K562 (cell line): ENCODE measurements at regions not wholly inside any gene's neighbourhood (a gene's known extent, or its start where the extent isn't known, plus 50 kb on each side); places are given as distances from the start of the nearest gene placed in this dataset.

Experiments used
- ATAC-seq: fragments of 200-7000 bp; cut with Tn5 transposase; 3 replicates; pipeline ENCODE4 v1.9.1; 2020; ENCODE audit warnings: moderate library complexity
- BruUV-seq: library from RNA; stranded (reverse); fragments of 400-500 nt; replicated peaks from 2 replicates; lab custom pipeline; 2021; lab: Mats Ljungman, UMichigan
- CTCF ChIA-PET: fragments of 300-600 bp; formaldehyde crosslinking; extraction: SDS; loops from one replicate; lab custom pipeline; 2021; ENCODE audit warnings: low intra/inter-chr PET ratio; lab: Yijun Ruan, JAX
- POLR2A ChIA-PET: fragments of 300-600, 350-650 bp; sonication (Branson Sonifier 250); formaldehyde crosslinking; extraction: SDS; loops from one replicate; lab custom pipeline; 2021; ENCODE audit warnings: antibody characterized with exemption, inconsistent platforms; lab: Yijun Ruan, JAX
- DNase-seq, 4 experiments: peaks; one replicate each; pipeline versions ENCODE4 v3.0.0 to v3.0.0-alpha.2; 2011 to 2018; ENCODE audit warnings: low spot score in 3 of 4, mixed read lengths in 3 of 4; ENCODE audit errors: extremely low read depth in 1 of 4
- FAIRE-seq: peaks from 2 replicates; lab custom pipeline; 2011; peaks lifted over from hg19 to GRCh38; lab: Jason Lieb, UNC
- H2AFZ ChIP-seq: 2 replicates; pipeline ENCODE4 v1.6.0; 2011; ENCODE audit warnings: low read depth, low read length, control low read depth, inconsistent platforms
- H3K27ac ChIP-seq: fragments of 200-600 bp; 3 replicates; pipeline ENCODE4 v1.8.0; 2011; ENCODE audit warnings: low read depth, mild to moderate bottlenecking, control low read depth, inconsistent platforms, low read length, moderate library complexity, mixed read lengths; ENCODE audit errors: extremely low read depth
- H3K27me3 ChIP-seq, 2 experiments: fragments of 300-600 bp in 1 of 2; 2 replicates in 1 of 2; 3 replicates in 1 of 2; pipeline versions ENCODE4 v1.6.0 to v1.8.0; 2011; ENCODE audit warnings: inconsistent platforms in 2 of 2, low read length in 2 of 2, mild to moderate bottlenecking in 1 of 2, mixed read lengths in 1 of 2, moderate library complexity in 1 of 2; ENCODE audit not compliant: control insufficient read depth in 2 of 2, insufficient read depth in 2 of 2
- H3K36me3 ChIP-seq: fragments of 300-600 bp; 3 replicates; pipeline ENCODE4 v1.8.0; 2011; ENCODE audit warnings: mild to moderate bottlenecking, low read length, inconsistent platforms; ENCODE audit not compliant: control insufficient read depth, insufficient read depth
- H3K4me1 ChIP-seq, 2 experiments: fragments of 200-600 bp in 1 of 2; replicated peaks in 1 of 2; 2 replicates in 1 of 2; 3 replicates in 1 of 2; pipeline versions ENCODE4 v1.5.1 to v1.8.0; 2011; ENCODE audit warnings: inconsistent platforms in 2 of 2, low read length in 2 of 2, mild to moderate bottlenecking in 1 of 2, mixed read lengths in 1 of 2, moderate library complexity in 1 of 2; ENCODE audit not compliant: control insufficient read depth in 2 of 2, insufficient read depth in 2 of 2
- H3K4me2 ChIP-seq: 2 replicates; pipeline ENCODE4 v1.6.1; 2011; ENCODE audit warnings: low read length, control low read depth, inconsistent platforms, mixed read lengths; ENCODE audit not compliant: insufficient read depth
- H3K4me3 ChIP-seq: fragments of 200-600 bp; sonication (generic), shearing (Covaris generic); 2 replicates; pipeline ENCODE4 v1.5.1; 2016; ENCODE audit warnings: control low read depth, inconsistent platforms
- H3K79me2 ChIP-seq: fragments of 200-600 bp; 3 replicates; pipeline ENCODE4 v1.8.0; 2011; ENCODE audit warnings: low read length, inconsistent platforms; ENCODE audit not compliant: control insufficient read depth, insufficient read depth
- H3K9ac ChIP-seq, 2 experiments: 2 replicates each; pipeline versions ENCODE4 v1.6.0 to v1.6.1; 2011; ENCODE audit warnings: low read depth in 2 of 2, low read length in 2 of 2, control low read depth in 1 of 2, inconsistent platforms in 1 of 2, mild to moderate bottlenecking in 1 of 2, mixed read lengths in 1 of 2; ENCODE audit not compliant: insufficient read depth in 1 of 2
- H3K9me1 ChIP-seq: one replicate; pipeline ENCODE4 v1.6.0; 2011; ENCODE audit warnings: inconsistent platforms, mild to moderate bottlenecking, low read length, moderate library complexity; ENCODE audit not compliant: control insufficient read depth, insufficient read depth
- H3K9me3 ChIP-seq: replicated peaks from 2 replicates; pipeline ENCODE4 v1.5.1; 2011; ENCODE audit warnings: low read depth, low read length, inconsistent platforms; ENCODE audit not compliant: control insufficient read depth, insufficient read depth
- H4K20me1 ChIP-seq: replicated peaks from 2 replicates; pipeline ENCODE4 v1.6.1; 2011; ENCODE audit warnings: low read length, inconsistent platforms, mixed read lengths; ENCODE audit not compliant: control insufficient read depth, insufficient read depth
- CAMTA2 ChIP-seq: fragments of 250-450 bp; sonication (Bioruptor Pico); conservative IDR thresholded peaks from 2 replicates; pipeline ENCODE4 v1.5.1; 2022
- DPF2 ChIP-seq: fragments of 450-650 bp; IDR thresholded peaks from 2 replicates; pipeline ENCODE4 v1.6.1; 2016
- HOXB6 ChIP-seq: fragments of 250-450 bp; sonication (Bioruptor Pico); IDR thresholded peaks from 2 replicates; pipeline ENCODE4 v1.5.1; 2022; ENCODE audit warnings: mild to moderate bottlenecking, borderline replicate concordance
- MAFF ChIP-seq: IDR thresholded peaks from 2 replicates; pipeline ENCODE4 v1.6.1; 2012; ENCODE audit warnings: low read length, improper control_type of control experiment
- NEUROD1 ChIP-seq: fragments of 150-350 bp; IDR thresholded peaks from 2 replicates; pipeline ENCODE4 v1.6.1; 2014; ENCODE audit warnings: borderline replicate concordance, low read length, low read depth; ENCODE audit not compliant: partially characterized antibody
- PTRF ChIP-seq: fragments of 450-650 bp; IDR thresholded peaks from 2 replicates; pipeline ENCODE4 v1.6.1; 2016; ENCODE audit warnings: mild to moderate bottlenecking, missing genetic modification characterization, missing compliant biosample characterization
- SMARCB1 ChIP-seq: IDR thresholded peaks from 2 replicates; pipeline ENCODE4 v1.6.1; 2011; ENCODE audit warnings: improper control_type of control experiment, low read depth; ENCODE audit not compliant: insufficient read length
- TAF15 ChIP-seq: fragments of 200-400 bp; formaldehyde crosslinking; IDR thresholded peaks from 2 replicates; pipeline ENCODE4 v1.6.1; 2017; ENCODE audit warnings: mild to moderate bottlenecking, low read depth, low read length, moderate library complexity
- WGBS: fragments of 100-300 bp; shearing (Covaris generic); methylation state at CpG from one replicate; pipeline ENCODE4 v1.1.6; 2016; ENCODE audit warnings: low coverage, mixed read lengths; ENCODE audit not compliant: insufficient coverage; ENCODE audit errors: missing lambda C conversion rate; 5-methylcytosine and 5-hydroxymethylcytosine counted together
- in situ Hi-C: fragments of 300-500 bp; cut with MboI; formaldehyde crosslinking; loops from 4 replicates; pipeline ENCODE4 v1.15.0; 2018; ENCODE audit warnings: inconsistent platforms, mixed read lengths
- intact Hi-C: fragments of 100-400 bp; cut with micrococcal nuclease; formaldehyde crosslinking; loops from 2 replicates; pipeline ENCODE4 v1.14.2; 2022

GRCh38 chr7:84786073-84786472 lies 400.8 kb downstream of the SEMA3D start:
- intact Hi-C loops (no loop called here), in situ Hi-C loops (no loop called here)
- Histone ChIP-seq H3K79me2 (peaks cover 6% of the 10 kb centered on the region; the same call in 1 of the 3 replicates), H4K20me1 (no peaks in the 10 kb centered on the region), H3K27ac (no peak overlapping the region), H3K27me3 (no peaks in the 10 kb centered on the region), H3K9me1 (no peaks in the 10 kb centered on the region), H3K4me2 (no peak overlapping the region), H3K9ac (no peak overlapping the region), H3K36me3 (no peaks in the 10 kb centered on the region), H3K4me1 (peaks cover under 1 to 7% of the 10 kb centered on the region in 2 experiments; a peak in 4 of 5 replicates), H3K4me3 (no peak overlapping the region), H3K9me3 (no peaks in the 10 kb centered on the region), H2AFZ (no peak overlapping the region)
- ATAC-seq = peak; percentile 75
- no TSS peak for BruUV-seq
- 18% methylated on average over 2 of the region's 2 CpGs for WGBS
- CTCF ChIA-PET = no interaction called here
- no peak for DNase-seq
- FAIRE-seq = no peak
- POLR2A ChIA-PET = interaction anchor here (0.6 kb wide), 1 partner anchor 10 kb away, joined by 3 read pairs; no protein-coding TSS in a partner anchor
- TF ChIP-seq CAMTA2 (CRISPR knock-in tag) (no peak), SMARCB1 (no peak), DPF2 (no peak), PTRF (tag) (no peak), MAFF (no peak), HOXB6 (CRISPR knock-in tag) (no peak), TAF15 (no peak), NEUROD1 (no peak)
